Neural cell (in vitro differentiated cells): ENCODE measurements at regions not wholly inside any gene's neighbourhood (a gene's known extent, or its start where the extent isn't known, plus 50 kb on each side); places are given as distances from the start of the nearest gene placed in this dataset.
A peak's percentile ranks its signal among the peaks of the same experiment; 100 is the strongest.

Experiments used
- H2AFZ ChIP-seq: fragments of 200-600, 300-800 bp; sonication (generic), shearing (Covaris generic); 2 replicates; pipeline ENCODE4 v1.6.0; 2014; ENCODE audit warnings: low read depth, mild to moderate bottlenecking, antibody characterized with exemption, low read length, moderate library complexity
- H3F3A ChIP-seq: fragments of 200-600 bp; shearing (Covaris generic); 2 replicates; pipeline ENCODE4 v1.6.1; 2016; ENCODE audit warnings: mild to moderate bottlenecking, moderate library complexity, mixed read lengths, antibody characterized with exemption, low read length; ENCODE audit not compliant: insufficient read depth, poor library complexity, severe bottlenecking
- H3K27ac ChIP-seq: fragments of 200-600, 300-800 bp; sonication (generic), shearing (Covaris generic); 2 replicates; pipeline ENCODE4 v1.5.1; 2014; ENCODE audit warnings: mild to moderate bottlenecking, low read length, moderate library complexity
- H3K27me3 ChIP-seq: fragments of 300-800, 200-600 bp; sonication (generic), shearing (Covaris generic); 2 replicates; pipeline ENCODE4 v1.6.0; 2014; ENCODE audit warnings: mild to moderate bottlenecking, low read depth, low read length, moderate library complexity; ENCODE audit not compliant: insufficient read depth
- H3K36me3 ChIP-seq: fragments of 300-800, 200-600 bp; sonication (generic), shearing (Covaris generic); 2 replicates; pipeline ENCODE4 v1.5.1; 2014; ENCODE audit warnings: mild to moderate bottlenecking, antibody characterized with exemption, low read length, moderate library complexity; ENCODE audit not compliant: insufficient read depth
- H3K4me2 ChIP-seq: fragments of 300-800, 200-600 bp; sonication (generic), shearing (Covaris generic); 2 replicates; pipeline ENCODE4 v1.6.0; 2014; ENCODE audit warnings: mild to moderate bottlenecking, low read length
- H3K4me3 ChIP-seq: fragments of 300-800, 200-600 bp; sonication (generic), shearing (Covaris generic); 2 replicates; pipeline ENCODE4 v1.5.1; 2014; ENCODE audit warnings: mild to moderate bottlenecking, low read length, moderate library complexity
- H3K79me2 ChIP-seq: fragments of 200-600 bp; shearing (Covaris generic); replicated peaks from 2 replicates; pipeline ENCODE4 v1.6.0; 2014; ENCODE audit warnings: mild to moderate bottlenecking, low read length, moderate library complexity; ENCODE audit not compliant: insufficient read depth
- H3K9ac ChIP-seq: fragments of 300-800, 200-600 bp; sonication (generic), shearing (Covaris generic); 2 replicates; pipeline ENCODE4 v1.6.1; 2016; ENCODE audit warnings: mild to moderate bottlenecking, low read length, mixed read lengths
- H3K9me2 ChIP-seq: fragments of 200-600 bp; shearing (Covaris generic); 2 replicates; pipeline ENCODE4 v1.6.1; 2016; ENCODE audit warnings: mild to moderate bottlenecking, low read length, mixed read lengths; ENCODE audit not compliant: insufficient read depth
- H3K9me3 ChIP-seq: fragments of 200-600, 300-800 bp; sonication (generic), shearing (Covaris generic); 2 replicates; pipeline ENCODE4 v1.6.1; 2016; ENCODE audit warnings: mild to moderate bottlenecking, mixed run types, low read length, moderate library complexity, mixed read lengths
- H4K20me1 ChIP-seq: fragments of 200-600 bp; shearing (Covaris generic); 2 replicates; pipeline ENCODE4 v1.6.1; 2016; ENCODE audit warnings: mild to moderate bottlenecking, mixed run types; ENCODE audit not compliant: insufficient read depth
- CTCF ChIP-seq: fragments of 450-650 bp; IDR thresholded peaks from 2 replicates; pipeline ENCODE4 v1.5.1; 2014; ENCODE audit warnings: antibody characterized with exemption, mild to moderate bottlenecking, moderate library complexity; ENCODE audit not compliant: poor library complexity, severe bottlenecking
- EP300 ChIP-seq: fragments of 450-650 bp; conservative IDR thresholded peaks from 2 replicates; pipeline ENCODE4 v1.6.1; 2014; ENCODE audit warnings: antibody characterized with exemption, mild to moderate bottlenecking, moderate library complexity; ENCODE audit not compliant: poor library complexity, severe bottlenecking
- EZH2 ChIP-seq: fragments of 200-600, 300-800 bp; shearing (Covaris generic), sonication (generic); IDR thresholded peaks from 2 replicates; pipeline ENCODE4 v1.6.1; 2014; ENCODE audit warnings: antibody characterized with exemption, low read length, borderline replicate concordance, mild to moderate bottlenecking; ENCODE audit not compliant: insufficient read depth, poor library complexity, severe bottlenecking
- MXI1 ChIP-seq: fragments of 450-650 bp; conservative IDR thresholded peaks from 2 replicates; pipeline ENCODE4 v1.6.1; 2014; ENCODE audit warnings: antibody characterized with exemption, mild to moderate bottlenecking; ENCODE audit not compliant: poor library complexity, severe bottlenecking
- POLR2AphosphoS5 ChIP-seq: IDR thresholded peaks from 2 replicates; pipeline ENCODE4 v1.6.1; 2012
- RAD21 ChIP-seq: fragments of 450-650 bp; conservative IDR thresholded peaks from 2 replicates; pipeline ENCODE4 v1.6.1; 2014; ENCODE audit warnings: antibody characterized with exemption, mild to moderate bottlenecking, moderate library complexity
- REST ChIP-seq: IDR thresholded peaks from 2 replicates; pipeline ENCODE4 v1.6.1; 2012; ENCODE audit warnings: borderline replicate concordance
- SMC3 ChIP-seq: fragments of 450-650 bp; conservative IDR thresholded peaks from 2 replicates; pipeline ENCODE4 v1.6.1; 2014; ENCODE audit warnings: antibody characterized with exemption, mild to moderate bottlenecking, moderate library complexity; ENCODE audit not compliant: poor library complexity
- TAF1 ChIP-seq: IDR thresholded peaks from 2 replicates; pipeline ENCODE4 v1.6.1; 2012; ENCODE audit warnings: low read depth

- Histone ChIP-seq H3K9ac (no peak overlapping the region), H3K79me2 (no peaks in the 10 kb centered on the region), H3K36me3 (no peaks in the 10 kb centered on the region), H3K9me3 (no peaks in the 10 kb centered on the region), H3K9me2 (no peaks in the 10 kb centered on the region), H3K4me2 (no peak overlapping the region), H2AFZ (no peak overlapping the region), H3K4me3 (no peak overlapping the region), H3K27ac (no peak overlapping the region), H3F3A (no peaks in the 10 kb centered on the region), H3K27me3 (no peaks in the 10 kb centered on the region), H4K20me1 (no peaks in the 10 kb centered on the region)
- TF ChIP-seq EZH2 (no peak), TAF1 (no peak), SMC3 (no peak), EP300 (no peak), MXI1 (no peak), RAD21 (no peak), POLR2AphosphoS5 (no peak), CTCF (no peak), REST (no peak)
Observed at GRCh38 chr18:27778925-27779324, 398.0 kb downstream of the CDH2 start.

DNA sequence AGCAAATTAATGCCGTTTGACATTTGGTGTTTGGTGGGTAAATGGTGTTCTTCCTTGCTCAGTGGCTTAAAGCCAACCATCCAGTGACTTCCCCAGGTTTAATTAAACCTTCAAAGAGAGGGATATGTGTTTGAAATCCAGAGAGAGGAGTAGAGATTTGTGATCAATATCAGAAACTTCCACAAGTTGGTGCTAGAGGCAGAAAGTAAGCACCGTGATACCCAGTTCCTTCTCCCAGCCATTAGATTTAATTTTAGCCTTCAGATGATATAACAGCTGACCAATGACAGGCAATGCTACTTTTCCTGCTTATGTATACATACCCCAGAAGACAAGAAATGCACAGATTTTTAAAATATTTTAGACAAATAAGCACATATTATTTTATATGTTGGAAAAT lies 398.5 kb downstream of the CDH2 start:
- H3K36me3 ChIP-seq = no peaks in the 10 kb centered on the region
- no peak overlapping the region for H3K4me2 ChIP-seq
- no peak overlapping the region for H2AFZ ChIP-seq
- H3F3A ChIP-seq = no peaks in the 10 kb centered on the region
- H4K20me1 ChIP-seq = no peaks in the 10 kb centered on the region
- no peak overlapping the region for H3K4me3 ChIP-seq
- H3K27me3 ChIP-seq = no peaks in the 10 kb centered on the region
- H3K27ac ChIP-seq = no peak overlapping the region
- no peaks in the 10 kb centered on the region for H3K9me3 ChIP-seq
- H3K79me2 ChIP-seq = no peaks in the 10 kb centered on the region
- TF ChIP-seq MXI1 (no peak), TAF1 (no peak), POLR2AphosphoS5 (no peak), CTCF (peak; percentile 61), SMC3 (peak; percentile 55), REST (no peak), EP300 (no peak), RAD21 (peak; percentile 66), EZH2 (no peak)
- no peaks in the 10 kb centered on the region for H3K9me2 ChIP-seq
- no peak overlapping the region for H3K9ac ChIP-seq
